ENCODE measurements at regions not wholly inside any gene's neighbourhood (a gene's known extent, or its start where the extent isn't known, plus 50 kb on each side); places are given as distances from the start of the nearest gene placed in this dataset.
"Not testable (repeated sequence)": the region's sequence is repeated elsewhere in the genome, so short reads cannot be mapped to it uniquely, and the experiment has no call there.

GRCh38 chr11:34794696-34795095 lies 121.5 kb downstream of the APIP start:
- DNase-seq (ENCODE audit: low spot score): no peak

- no peak for DNase-seq (ENCODE audit: low spot score)
Measured at GRCh38 chr11:34793666-34794065, 122.5 kb downstream of the APIP start.

GRCh38 chr11:34792814-34793258 lies 123.3 kb downstream of the APIP start:
- DNase-seq (ENCODE audit: low spot score): peak; percentile 91

- DNase-seq (ENCODE audit: low spot score): peak; percentile 20
Measured at GRCh38 chr11:34791780-34792542, 124.2 kb downstream of the APIP start.

- no peak for DNase-seq (ENCODE audit: low spot score)
Measured at GRCh38 chr11:34790620-34791019, 125.6 kb downstream of the APIP start.

- DNase-seq (ENCODE audit: low spot score): peak; percentile 17
Measured at GRCh38 chr11:34789196-34789834, 126.9 kb downstream of the APIP start.

GRCh38 chr11:34788642-34789041 lies 127.5 kb downstream of the APIP start:
- DNase-seq (ENCODE audit: low spot score): no peak

- DNase-seq (ENCODE audit: low spot score): no peak
Measured at GRCh38 chr11:34787895-34788294, 128.3 kb downstream of the APIP start.

GRCh38 chr11:34787348-34787747 lies 128.8 kb downstream of the APIP start:
- no peak for DNase-seq (ENCODE audit: low spot score)

GRCh38 chr11:34784318-34784841 lies 131.8 kb downstream of the APIP start:
- no peak for DNase-seq (ENCODE audit: low spot score)

- DNase-seq (ENCODE audit: low spot score): no peak
Measured at GRCh38 chr11:34783816-34784317, 132.3 kb downstream of the APIP start.

GRCh38 chr11:34781826-34782225 lies 134.4 kb downstream of the APIP start:
- not testable (repeated sequence) for DNase-seq (ENCODE audit: low spot score)

- no peak for DNase-seq (ENCODE audit: low spot score)
Measured at GRCh38 chr11:34775417-34775888, 140.7 kb downstream of the APIP start.

GRCh38 chr11:34774604-34775003 lies 141.6 kb downstream of the APIP start:
- no peak for DNase-seq (ENCODE audit: low spot score)

- DNase-seq (ENCODE audit: low spot score): no peak
Measured at GRCh38 chr11:34773826-34774225, 142.4 kb downstream of the APIP start.

GRCh38 chr11:34773211-34773610 lies 143.0 kb downstream of the APIP start:
- DNase-seq (ENCODE audit: low spot score): no peak

GRCh38 chr11:34770111-34770510 lies 146.1 kb downstream of the APIP start:
- DNase-seq (ENCODE audit: low spot score): no peak

GRCh38 chr11:34769224-34769623 lies 147.0 kb downstream of the APIP start:
- DNase-seq (ENCODE audit: low spot score): no peak

GRCh38 chr11:34762625-34763024 lies 141.7 kb downstream of the EHF start:
- DNase-seq (ENCODE audit: low spot score): not testable (repeated sequence)

- no peak for DNase-seq (ENCODE audit: low spot score)
Measured at GRCh38 chr11:34758262-34758661, 137.4 kb downstream of the EHF start.

- DNase-seq (ENCODE audit: low spot score): no peak
Measured at GRCh38 chr11:34757026-34757451, 136.1 kb downstream of the EHF start.

- no peak for DNase-seq (ENCODE audit: low spot score)
Measured at GRCh38 chr11:34756591-34756990, 135.7 kb downstream of the EHF start.

- no peak for DNase-seq (ENCODE audit: low spot score)
Measured at GRCh38 chr11:34755671-34756070, 134.8 kb downstream of the EHF start.
